Thyroid gland (tissue), 4 donors: ENCODE measurements at regions not wholly inside any gene's neighbourhood (a gene's known extent, or its start where the extent isn't known, plus 50 kb on each side); places are given as distances from the start of the nearest gene placed in this dataset.
"Not testable (repeated sequence)": the region's sequence is repeated elsewhere in the genome, so short reads cannot be mapped to it uniquely, and the experiment has no call there.

Experiments
- DNase-seq, 2 donors: peaks; one replicate each; pipeline ENCODE4 v3.0.0-alpha.2; 2019
- H3K27ac ChIP-seq, 3 donors: fragments of 200-600 bp; sonication (generic); 1 replicate in 2 of 3; 2 replicates in 1 of 3; pipeline ENCODE4 v1.5.1; 2016 to 2019; ENCODE audit warnings: mild to moderate bottlenecking in 1 of 3, moderate library complexity in 1 of 3
- H3K27me3 ChIP-seq: fragments of 200-600 bp; sonication (generic); one replicate; pipeline ENCODE4 v1.5.1; 2019
- H3K36me3 ChIP-seq, 2 donors: fragments of 200-600 bp; sonication (generic); one replicate each; pipeline ENCODE4 v1.5.1; 2016 to 2019
- H3K4me1 ChIP-seq, 2 donors: fragments of 200-600 bp; sonication (generic); one replicate each; pipeline ENCODE4 v1.5.1; 2017 to 2019
- H3K4me3 ChIP-seq, 3 donors: fragments of 200-600 bp; sonication (generic); replicated peaks in 1 of 3; 1 replicate in 2 of 3; 2 replicates in 1 of 3; pipeline ENCODE4 v1.5.1; 2016; ENCODE audit warnings: mild to moderate bottlenecking in 1 of 3
- H3K9me3 ChIP-seq: fragments of 200-600 bp; sonication (generic); one replicate; pipeline ENCODE4 v1.5.1; 2017
- CTCF ChIP-seq, 6 experiments: fragments of 200-600 bp in 3 of 6; fragments of 450-650 bp in 3 of 6; sonication (generic) in 3 of 6; IDR thresholded peaks; one replicate each; pipeline ENCODE4 v1.5.1; 2016 to 2019; ENCODE audit warnings: antibody characterized with exemption in 6 of 6, mild to moderate bottlenecking in 2 of 6, inconsistent platforms in 1 of 6, moderate library complexity in 1 of 6
- POLR2A ChIP-seq, 2 donors: fragments of 450-650 bp; IDR thresholded peaks; one replicate each; pipeline ENCODE4 v1.6.1; 2017; ENCODE audit warnings: antibody characterized with exemption in 2 of 2, mild to moderate bottlenecking in 2 of 2, moderate library complexity in 1 of 2
- WGBS, 2 donors: methylation state at CpG; one replicate each; pipeline ENCODE4 v1.1.5; 2017; 5-methylcytosine and 5-hydroxymethylcytosine counted together
- intact Hi-C: fragments of 100-400 bp; cut with DNase I; formaldehyde crosslinking; loops from one replicate; pipeline ENCODE4 v1.15.1; 2023

DNA sequence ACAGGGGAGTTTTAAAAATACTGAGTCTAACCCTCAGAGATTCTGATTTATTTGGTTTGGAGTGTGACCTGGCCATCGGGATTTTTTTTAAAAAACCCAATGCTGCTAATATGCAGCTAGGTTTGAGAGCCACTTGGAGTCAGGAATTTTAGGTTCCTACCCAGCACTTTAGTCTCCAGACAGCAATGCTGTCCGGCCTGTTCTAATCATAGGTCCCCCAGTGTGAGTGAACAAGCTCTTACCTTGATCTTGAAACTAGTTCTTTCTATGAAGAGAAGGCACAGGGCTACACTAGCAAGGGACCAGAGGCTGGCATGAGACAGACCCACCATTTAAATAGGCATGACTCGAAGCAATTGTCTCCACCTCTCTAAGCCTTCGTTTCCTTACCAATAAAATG lies 103.5 kb downstream of the SMIM20 start:
- no peak for DNase-seq
- TF ChIP-seq CTCF (IDR thresholded peaks at IDR 0.05) (no peak), POLR2A (IDR thresholded peaks at IDR 0.05) (no peak)
- Histone ChIP-seq H3K27ac (no peak overlapping the region), H3K9me3 (no peaks in the 10 kb centered on the region), H3K4me3 (no peak overlapping the region), H3K27me3 (no peaks in the 10 kb centered on the region), H3K4me1 (peaks cover 1 to 26% of the 10 kb centered on the region in 2 donors), H3K36me3 (no peaks in the 10 kb centered on the region)
- intact Hi-C loops, result no loop called here
- 60 to 63% methylated on average over 4 of the region's 4 CpGs for WGBS, 2 donors

DNA sequence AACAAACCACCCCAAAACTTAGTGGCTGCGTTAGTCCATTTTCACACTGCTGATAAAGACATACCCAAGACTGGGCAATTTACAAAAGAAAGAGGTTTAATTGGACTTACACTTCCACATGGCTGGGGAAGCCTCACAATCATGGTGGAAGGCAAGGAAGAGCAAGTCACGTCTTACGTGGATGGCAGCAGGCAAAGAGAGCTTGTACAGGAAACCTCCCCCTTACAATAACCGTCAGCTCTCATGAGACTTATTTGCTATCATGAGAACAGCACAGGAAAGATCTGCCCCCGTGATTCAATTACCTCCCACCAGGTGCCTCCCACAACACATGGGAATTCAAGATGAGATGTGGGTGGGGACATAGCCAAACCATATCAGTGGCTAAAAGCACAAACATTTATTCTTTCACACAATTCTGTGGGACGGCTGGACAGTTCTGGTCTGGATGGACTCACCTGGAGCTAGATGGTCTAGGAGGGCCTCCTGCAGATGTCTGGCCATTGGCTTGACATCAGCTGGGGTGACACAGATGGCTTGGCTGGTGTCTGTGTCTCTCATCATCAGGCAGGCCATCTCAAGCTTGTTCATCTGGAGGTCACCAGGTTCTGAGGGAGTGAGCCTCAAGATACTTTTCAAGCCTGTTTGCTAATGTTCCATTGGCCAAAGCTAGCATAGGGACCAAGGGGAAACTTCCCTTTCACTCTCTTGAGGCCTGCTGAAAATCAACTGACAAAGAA lies 104.1 kb downstream of the SMIM20 start:
- H3K36me3 ChIP-seq, DNase-seq, H3K27me3 ChIP-seq, H3K27ac ChIP-seq, intact Hi-C loops, H3K4me3 ChIP-seq, H3K9me3 ChIP-seq: not testable (repeated sequence)
- WGBS, 2 donors, result 76 to 88% methylated on average over 6 of the region's 6 CpGs
- peaks cover 7 to 32% of the 10 kb centered on the region in 2 donors for H3K4me1 ChIP-seq

- Histone ChIP-seq H3K4me3 (no peak overlapping the region), H3K4me1 (peaks cover 9 to 35% of the 10 kb centered on the region in 2 donors), H3K9me3 (no peaks in the 10 kb centered on the region), H3K27me3 (no peaks in the 10 kb centered on the region), H3K36me3 (no peaks in the 10 kb centered on the region), H3K27ac (no peak overlapping the region)
- intact Hi-C loops, result loop anchor here (10.0 kb wide), 1 partner anchor 315 kb away; no protein-coding TSS in a partner anchor
- TF ChIP-seq CTCF (IDR thresholded peaks at IDR 0.05) (no peak), POLR2A (IDR thresholded peaks at IDR 0.05) (no peak)
- DNase-seq, result no peak
- 68 to 74% methylated on average over 10 of the region's 10 CpGs for WGBS, 2 donors
Observed at GRCh38 chr4:26020083-26020668, 106.2 kb downstream of the SMIM20 start.

DNA sequence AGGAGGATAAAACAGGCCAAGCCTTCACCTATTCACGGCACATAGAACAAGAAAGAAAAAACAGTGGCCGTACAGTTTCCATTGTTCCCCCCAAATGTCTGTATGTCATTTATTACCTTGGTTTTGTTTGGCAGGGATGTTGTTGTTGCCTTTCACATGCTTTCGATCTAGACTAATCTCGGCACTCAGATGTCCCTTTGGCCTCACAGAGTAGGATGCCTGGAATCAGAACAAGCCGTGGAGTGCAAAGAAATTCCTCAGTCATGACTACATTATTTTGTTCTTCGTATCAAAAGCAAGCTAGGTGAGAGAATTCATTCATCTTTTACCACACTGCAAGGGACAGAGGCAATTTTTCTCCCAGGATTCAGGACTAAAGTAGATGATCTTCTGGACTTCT lies 106.9 kb downstream of the SMIM20 start:
- no peaks in the 10 kb centered on the region for H3K9me3 ChIP-seq
- no peak overlapping the region for H3K4me3 ChIP-seq
- no peak overlapping the region for H3K27ac ChIP-seq
- no peaks in the 10 kb centered on the region for H3K27me3 ChIP-seq
- 62 to 71% methylated on average over 6 of the region's 6 CpGs for WGBS, 2 donors
- TF ChIP-seq POLR2A (IDR thresholded peaks at IDR 0.05), result no peak
- no peak for TF ChIP-seq CTCF (IDR thresholded peaks at IDR 0.05)
- no peaks in the 10 kb centered on the region for H3K36me3 ChIP-seq
- H3K4me1 ChIP-seq, result peaks cover 9 to 29% of the 10 kb centered on the region in 2 donors
- intact Hi-C loops, result loop anchor here (10.0 kb wide), 1 partner anchor 314 kb away; no protein-coding TSS in a partner anchor
- DNase-seq, result no peak

DNA sequence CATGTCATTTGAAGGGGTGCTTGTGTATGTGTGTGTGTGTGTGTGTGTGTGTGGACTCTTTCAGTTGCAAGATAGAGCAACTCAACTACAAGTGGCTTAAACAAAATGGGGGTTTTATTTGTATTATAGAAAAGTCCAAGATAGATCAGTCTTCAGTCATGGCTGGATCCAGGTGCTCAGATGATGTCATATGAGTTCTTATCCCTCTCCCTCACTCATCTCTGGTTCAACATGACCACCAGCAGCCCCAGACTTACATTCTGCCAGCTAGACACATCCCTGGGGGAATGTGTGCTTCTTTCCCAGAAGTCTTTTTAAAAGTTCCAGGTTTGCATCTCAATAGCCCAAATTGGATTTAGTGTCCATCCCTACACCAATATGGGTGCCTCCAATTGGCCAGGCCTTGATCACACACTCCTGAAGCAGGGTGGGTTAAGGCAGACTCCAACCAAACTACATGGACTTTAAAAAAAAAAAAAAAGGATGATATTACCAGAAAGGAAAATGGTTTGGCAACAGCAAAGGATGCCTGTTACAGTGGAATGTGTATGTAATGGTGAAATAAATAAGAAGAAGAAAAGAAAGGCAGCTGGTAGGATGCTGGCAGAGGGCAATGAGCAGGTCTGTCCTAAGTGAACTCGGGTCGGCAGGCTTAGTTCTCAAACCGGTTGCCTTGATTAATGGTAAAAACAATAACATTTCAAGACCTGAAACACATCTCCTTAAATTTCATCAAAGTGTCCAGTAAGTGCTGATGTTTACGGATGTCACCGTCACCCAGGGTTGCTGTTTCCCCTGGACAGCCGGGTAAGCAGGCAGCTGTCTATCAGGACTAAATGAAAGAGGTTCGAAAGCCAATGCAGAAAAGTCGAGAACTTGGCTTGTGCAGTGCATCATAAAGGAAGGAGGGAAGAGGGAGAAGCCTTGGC lies 107.7 kb downstream of the SMIM20 start:
- peaks cover 9 to 27% of the 10 kb centered on the region in 2 donors for H3K4me1 ChIP-seq
- DNase-seq, result peak; percentile 14
- H3K27me3 ChIP-seq, result no peaks in the 10 kb centered on the region
- H3K36me3 ChIP-seq, result no peaks in the 10 kb centered on the region
- H3K9me3 ChIP-seq, result no peaks in the 10 kb centered on the region
- peak overlapping the region in 2 of 3 donors; percentile 44 to 50 for H3K27ac ChIP-seq
- intact Hi-C loops, result loop anchor here (10.0 kb wide), 1 partner anchor 313 kb away; no protein-coding TSS in a partner anchor
- TF ChIP-seq POLR2A (IDR thresholded peaks at IDR 0.05), result no peak
- no peak for TF ChIP-seq CTCF (IDR thresholded peaks at IDR 0.05)
- WGBS, 2 donors, result 19 to 25% methylated on average over 8 of the region's 8 CpGs
- H3K4me3 ChIP-seq, result no peak overlapping the region
